HepG2 (cell line): ENCODE measurements at regions not wholly inside any gene's neighbourhood (a gene's known extent, or its start where the extent isn't known, plus 50 kb on each side); places are given as distances from the start of the nearest gene placed in this dataset.

Experiments used
- ATAC-seq: fragments of 200-7000 bp; cut with Tn5 transposase; 3 replicates; pipeline ENCODE4 v1.9.1; 2020; ENCODE audit warnings: mild to moderate bottlenecking, moderate library complexity
- BruUV-seq: library from RNA; stranded (reverse); fragments of 400-500 nt; replicated peaks from 2 replicates; lab custom pipeline; 2021; lab: Mats Ljungman, UMichigan
- CTCF ChIA-PET: fragments of 300-600 bp; formaldehyde crosslinking; extraction: SDS; loops from one replicate; lab custom pipeline; 2021; ENCODE audit warnings: low total read pairs, inconsistent platforms, low intra/inter-chr PET ratio; lab: Yijun Ruan, JAX
- POLR2A ChIA-PET: fragments of 350-600 bp; sonication (Branson Sonifier 250); formaldehyde crosslinking; loops from one replicate; lab custom pipeline; 2020; ENCODE audit warnings: antibody characterized with exemption, inconsistent platforms; lab: Yijun Ruan, JAX
- DNase-seq: peaks from one replicate; pipeline ENCODE4 v3.0.0-alpha.2; 2015; ENCODE audit warnings: low spot score
- FAIRE-seq: peaks from 3 replicates; lab custom pipeline; 2011; peaks lifted over from hg19 to GRCh38; lab: Jason Lieb, UNC
- H2AFZ ChIP-seq: one replicate; pipeline ENCODE4 v1.6.1; 2011; ENCODE audit warnings: low read length, inconsistent platforms
- H3K27ac ChIP-seq: fragments of 300-600 bp; 3 replicates; pipeline ENCODE4 v1.8.0; 2011; ENCODE audit warnings: mixed run types, mild to moderate bottlenecking, mixed read lengths, low read length, inconsistent platforms; ENCODE audit not compliant: insufficient read depth; ENCODE audit errors: extremely low read length
- H3K27me3 ChIP-seq, 2 experiments: fragments of 200-600 bp in 1 of 2; 2 replicates in 1 of 2; 3 replicates in 1 of 2; pipeline versions ENCODE4 v1.6.0 to v1.8.0; 2011; ENCODE audit warnings: low read length in 2 of 2, mild to moderate bottlenecking in 2 of 2, moderate library complexity in 2 of 2, inconsistent platforms in 1 of 2; ENCODE audit not compliant: insufficient read depth in 2 of 2, control insufficient read depth in 1 of 2
- H3K36me3 ChIP-seq, 2 experiments: fragments of 200-600 bp in 1 of 2; replicated peaks in 1 of 2; 2 replicates in 1 of 2; 3 replicates in 1 of 2; pipeline versions ENCODE4 v1.5.1 to v1.8.0; 2011; ENCODE audit warnings: low read length in 2 of 2, inconsistent platforms in 1 of 2; ENCODE audit not compliant: insufficient read depth in 2 of 2, control insufficient read depth in 1 of 2
- H3K4me1 ChIP-seq: 2 replicates; pipeline ENCODE4 v1.5.1; 2012; ENCODE audit warnings: low read length, inconsistent platforms; ENCODE audit not compliant: insufficient read depth
- H3K4me2 ChIP-seq: 2 replicates; pipeline ENCODE4 v1.6.0; 2011; ENCODE audit warnings: low read depth, low read length, inconsistent platforms
- H3K4me3 ChIP-seq, 3 experiments: fragments of 200-600 bp in 1 of 3; sonication (generic), shearing (Covaris generic) in 1 of 3; replicated peaks in 1 of 3; 2 replicates each; pipeline ENCODE4 v1.5.1; 2011 to 2016; ENCODE audit warnings: low read length in 3 of 3, inconsistent platforms in 2 of 3, low read depth in 2 of 3, mild to moderate bottlenecking in 2 of 3, control low read depth in 1 of 3, mixed read lengths in 1 of 3; ENCODE audit not compliant: insufficient read depth in 1 of 3
- H3K79me2 ChIP-seq: one replicate; pipeline ENCODE4 v1.6.1; 2011; ENCODE audit warnings: low read length, inconsistent platforms; ENCODE audit not compliant: insufficient read depth
- H3K9ac ChIP-seq: 2 replicates; pipeline ENCODE4 v1.6.0; 2011; ENCODE audit warnings: mild to moderate bottlenecking, low read depth, low read length, inconsistent platforms; ENCODE audit not compliant: insufficient read depth
- H3K9me3 ChIP-seq: 2 replicates; pipeline ENCODE4 v1.5.1; 2012; ENCODE audit warnings: mild to moderate bottlenecking, low read length
- H4K20me1 ChIP-seq: 2 replicates; pipeline ENCODE4 v1.6.0; 2011; ENCODE audit warnings: inconsistent platforms, mild to moderate bottlenecking, low read length, moderate library complexity; ENCODE audit not compliant: insufficient read depth
- ATF7 ChIP-seq, 2 experiments: fragments of 450-650 bp in 1 of 2; sonication (generic) in 1 of 2; formaldehyde crosslinking in 1 of 2; IDR thresholded peaks; 2 replicates each; pipeline versions ENCODE4 v1.4.0 to v1.6.1; 2016 to 2020; ENCODE audit warnings: antibody characterized with exemption in 1 of 2, mild to moderate bottlenecking in 1 of 2, missing genetic modification reagents in 1 of 2
- CREB1 ChIP-seq, 2 experiments: fragments of 450-650 bp in 1 of 2; IDR thresholded peaks; 2 replicates each; pipeline ENCODE4 v1.6.1; 2016 to 2017; ENCODE audit warnings: control low read depth in 1 of 2, mild to moderate bottlenecking in 1 of 2, missing compliant biosample characterization in 1 of 2, missing genetic modification characterization in 1 of 2
- JUN ChIP-seq: sonication (generic); formaldehyde crosslinking; IDR thresholded peaks from 2 replicates; pipeline ENCODE4 v1.4.0; 2020; ENCODE audit warnings: mild to moderate bottlenecking, missing genetic modification reagents
- KDM4B ChIP-seq: sonication (generic); formaldehyde crosslinking; IDR thresholded peaks from 2 replicates; pipeline ENCODE4 v1.4.0; 2020; ENCODE audit warnings: missing genetic modification reagents
- KLF13 ChIP-seq: sonication (generic); formaldehyde crosslinking; IDR thresholded peaks from 2 replicates; pipeline ENCODE4 v1.4.0; 2020; ENCODE audit warnings: mild to moderate bottlenecking, missing genetic modification reagents
- RCOR2 ChIP-seq: IDR thresholded peaks from 2 replicates; pipeline ENCODE4 v1.6.1; 2016; ENCODE audit warnings: missing biosample characterization, missing genetic modification reagents
- ZNF619 ChIP-seq: sonication (generic); formaldehyde crosslinking; IDR thresholded peaks from 2 replicates; pipeline ENCODE4 v1.4.0; 2020; ENCODE audit warnings: mild to moderate bottlenecking, missing genetic modification reagents
- WGBS: methylation state at CpG from one replicate; pipeline ENCODE4 v1.1.6; 2017; ENCODE audit warnings: low lambda C conversion rate; 5-methylcytosine and 5-hydroxymethylcytosine counted together
- in situ Hi-C: cut with HindIII; loops from 2 replicates; pipeline ENCODE4 v1.10.0; 2017; ENCODE audit warnings: low pct_unique_long_range_greater_than_20kb; ENCODE audit not compliant: extremely low pct_ligation_motif_present
- intact Hi-C: fragments of 100-400 bp; cut with micrococcal nuclease; formaldehyde crosslinking; loops from one replicate; pipeline ENCODE4 v1.10.0; 2022; ENCODE audit not compliant: unreplicated experiment

- H3K36me3 ChIP-seq, result no peaks in the 10 kb centered on the region
- H3K4me2 ChIP-seq, result no peak overlapping the region
- DNase-seq (no peak), FAIRE-seq (no peak), ATAC-seq (no peak)
- H3K79me2 ChIP-seq, result no peaks in the 10 kb centered on the region
- H3K9me3 ChIP-seq, result no peaks in the 10 kb centered on the region
- ChIA-PET CTCF (no interaction called here), POLR2A (no interaction called here)
- no peak overlapping the region for H3K4me3 ChIP-seq
- intact Hi-C loops (no loop called here), in situ Hi-C loops (no loop called here)
- H3K9ac ChIP-seq, result no peak overlapping the region
- 0% methylated on average over 4 of the region's 4 CpGs for WGBS
- no peaks in the 10 kb centered on the region; a peak in 2 of 5 replicates for H3K27me3 ChIP-seq
- no peak overlapping the region for H3K27ac ChIP-seq
- no peaks in the 10 kb centered on the region for H4K20me1 ChIP-seq
- TF ChIP-seq ATF7 (IDR thresholded peaks at IDR 0.05) (peak; percentile 95), ATF7 (CRISPR knock-in tag; IDR thresholded peaks at IDR 0.05) (no peak), CREB1 (IDR thresholded peaks at IDR 0.05) (peak; percentile 78), CREB1 (CRISPR knock-in tag; IDR thresholded peaks at IDR 0.05) (no peak), ZNF619 (no peak), KLF13 (no peak), JUN (CRISPR knock-in tag) (no peak)
- H3K4me1 ChIP-seq, result no peaks in the 10 kb centered on the region
- no TSS peak for BruUV-seq
- H2AFZ ChIP-seq, result no peak overlapping the region
Observed at GRCh38 chr16:9337308-9338032, 246.0 kb downstream of the HAPSTR1 start.

- BruUV-seq, result no TSS peak
- DNase-seq (no peak), FAIRE-seq (no peak), ATAC-seq (no peak)
- Histone ChIP-seq H3K27me3 (no peaks in the 10 kb centered on the region; a peak in 2 of 5 replicates), H3K9ac (no peak overlapping the region), H3K4me1 (no peaks in the 10 kb centered on the region), H3K79me2 (no peaks in the 10 kb centered on the region), H4K20me1 (no peaks in the 10 kb centered on the region), H3K36me3 (no peaks in the 10 kb centered on the region), H3K27ac (no peak overlapping the region), H3K9me3 (no peaks in the 10 kb centered on the region), H3K4me3 (no peak overlapping the region), H2AFZ (no peak overlapping the region), H3K4me2 (no peak overlapping the region)
- POLR2A ChIA-PET, result no interaction called here
- intact Hi-C loops (no loop called here), in situ Hi-C loops (no loop called here)
- CTCF ChIA-PET, result no interaction called here
- WGBS, result 4% methylated on average over 2 of the region's 2 CpGs
- no peak for TF ChIP-seq RCOR2
- TF ChIP-seq KDM4B (CRISPR knock-in tag), result no peak
- peak; percentile 81 for TF ChIP-seq ATF7 (IDR thresholded peaks at IDR 0.05)
- no peak for TF ChIP-seq ATF7 (CRISPR knock-in tag; IDR thresholded peaks at IDR 0.05)
Observed at GRCh38 chr16:9338068-9338467, 246.6 kb downstream of the HAPSTR1 start.
